WTC11 (cell line): ENCODE measurements at regions not wholly inside any gene's neighbourhood (a gene's known extent, or its start where the extent isn't known, plus 50 kb on each side); places are given as distances from the start of the nearest gene placed in this dataset.

Experiments used
- ATAC-seq: fragments of 200-7000 bp; cut with Tn5 transposase; 2 replicates; pipeline ENCODE4 v1.10.0; 2021; ENCODE audit warnings: mild to moderate bottlenecking, moderate library complexity
- CTCF ChIA-PET: fragments of 300-600 bp; sonication (Branson Sonifier 250); formaldehyde crosslinking; loops from one replicate; lab custom pipeline; 2021; ENCODE audit warnings: antibody characterized with exemption; lab: Charles Lee
- POLR2A ChIA-PET: fragments of 350-600 bp; sonication (Branson Sonifier 250); formaldehyde crosslinking; loops from one replicate; lab custom pipeline; 2021; ENCODE audit warnings: antibody characterized with exemption; lab: Charles Lee
- DNase-seq: peaks from one replicate; pipeline ENCODE4 v3.0.0; 2021; ENCODE audit warnings: low spot score
- H3K27ac Mint-ChIP-seq: 2 replicates; pipeline ENCODE4 v1.8.0; 2021; ENCODE audit warnings: mixed read lengths
- H3K27me3 Mint-ChIP-seq: 2 replicates; pipeline ENCODE4 v1.8.0; 2021; ENCODE audit warnings: low read depth, mild to moderate bottlenecking, moderate library complexity, mixed read lengths
- H3K36me3 Mint-ChIP-seq: 2 replicates; pipeline ENCODE4 v1.8.0; 2021; ENCODE audit warnings: mixed read lengths
- H3K4me1 Mint-ChIP-seq: 2 replicates; pipeline ENCODE4 v1.8.0; 2022; ENCODE audit warnings: mixed read lengths
- H3K4me3 Mint-ChIP-seq: 2 replicates; pipeline ENCODE4 v1.8.0; 2021; ENCODE audit warnings: mild to moderate bottlenecking, moderate library complexity, mixed read lengths
- H3K9me3 Mint-ChIP-seq: 2 replicates; pipeline ENCODE4 v1.8.0; 2021; ENCODE audit warnings: mixed read lengths
- CBFB ChIP-seq: sonication (generic); formaldehyde crosslinking; IDR thresholded peaks from 2 replicates; pipeline ENCODE4 v1.8.1; 2022; ENCODE audit warnings: mild to moderate bottlenecking, low read depth, missing genetic modification reagents
- GABPB1 ChIP-seq: sonication (generic); formaldehyde crosslinking; IDR thresholded peaks from 2 replicates; pipeline ENCODE4 v1.8.1; 2023; ENCODE audit warnings: mild to moderate bottlenecking, missing genetic modification reagents
- GTF2I ChIP-seq: fragments of 250-450 bp; sonication (Bioruptor Pico); conservative IDR thresholded peaks from 2 replicates; pipeline ENCODE4 v1.4.0; 2021; ENCODE audit warnings: mild to moderate bottlenecking
- JUN ChIP-seq: sonication (generic); formaldehyde crosslinking; IDR thresholded peaks from 2 replicates; pipeline ENCODE4 v1.8.0; 2023; ENCODE audit warnings: mild to moderate bottlenecking, missing genetic modification reagents
- SMAD3 ChIP-seq: sonication (generic); formaldehyde crosslinking; IDR thresholded peaks from 2 replicates; pipeline ENCODE4 v1.8.0; 2022; ENCODE audit warnings: missing genetic modification reagents, mild to moderate bottlenecking, borderline replicate concordance
- ZNF232 ChIP-seq: sonication (generic); formaldehyde crosslinking; IDR thresholded peaks from 2 replicates; pipeline ENCODE4 v1.8.0; 2022; ENCODE audit warnings: mild to moderate bottlenecking, missing genetic modification reagents
- ZNF671 ChIP-seq: fragments of 250-450 bp; sonication (Bioruptor Pico); IDR thresholded peaks from 2 replicates; pipeline ENCODE4 v1.8.0; 2021; ENCODE audit warnings: mild to moderate bottlenecking
- TF ChIP-seq, protein P1 (sequence below): sonication (generic); formaldehyde crosslinking; IDR thresholded peaks from 2 replicates; pipeline ENCODE4 v1.8.0; 2022; ENCODE audit warnings: missing genetic modification reagents
- TF ChIP-seq, protein P2 (sequence below): sonication (generic); formaldehyde crosslinking; IDR thresholded peaks from 2 replicates; pipeline ENCODE4 v1.8.0; 2022; ENCODE audit warnings: mild to moderate bottlenecking, missing genetic modification reagents
- TF ChIP-seq, protein P3 (sequence below): fragments of 250-450 bp; sonication (Bioruptor Pico); conservative IDR thresholded peaks from 2 replicates; pipeline ENCODE4 v1.9.0; 2021; ENCODE audit warnings: mild to moderate bottlenecking
- TF ChIP-seq, protein P4 (sequence below): sonication (generic); formaldehyde crosslinking; IDR thresholded peaks from 2 replicates; pipeline ENCODE4 v1.8.1; 2023; ENCODE audit warnings: mild to moderate bottlenecking, missing genetic modification reagents, moderate library complexity
- TF ChIP-seq, protein P5 (sequence below): sonication (generic); formaldehyde crosslinking; IDR thresholded peaks from 2 replicates; pipeline ENCODE4 v1.8.1; 2023; ENCODE audit warnings: mild to moderate bottlenecking, moderate library complexity, missing genetic modification reagents
- TF ChIP-seq, protein P6 (sequence below): sonication (generic); formaldehyde crosslinking; IDR thresholded peaks from 2 replicates; pipeline ENCODE4 v1.8.1; 2022; ENCODE audit warnings: missing genetic modification reagents, borderline replicate concordance

DNA sequence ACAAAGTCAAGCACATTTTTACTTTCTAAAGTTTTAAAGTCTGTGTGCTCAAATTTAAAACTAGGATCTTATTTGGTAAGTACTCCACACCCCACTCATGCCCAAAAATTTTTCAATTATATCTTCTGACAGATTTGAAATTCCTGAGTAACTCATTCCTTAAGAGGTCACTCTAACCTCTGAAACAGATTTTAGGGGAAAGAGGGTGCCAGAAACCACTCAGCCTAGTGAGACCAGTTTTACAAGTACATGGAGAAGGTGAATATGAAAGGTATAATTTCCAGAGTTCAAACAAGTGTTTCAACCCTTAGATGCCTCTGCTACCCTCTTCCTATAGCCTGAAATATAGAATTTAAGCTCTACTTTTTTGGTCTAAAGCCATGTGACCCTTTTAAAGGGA lies 79.2 kb downstream of the C7orf25 start (continued):
- TF ChIP-seq, protein P1, sequence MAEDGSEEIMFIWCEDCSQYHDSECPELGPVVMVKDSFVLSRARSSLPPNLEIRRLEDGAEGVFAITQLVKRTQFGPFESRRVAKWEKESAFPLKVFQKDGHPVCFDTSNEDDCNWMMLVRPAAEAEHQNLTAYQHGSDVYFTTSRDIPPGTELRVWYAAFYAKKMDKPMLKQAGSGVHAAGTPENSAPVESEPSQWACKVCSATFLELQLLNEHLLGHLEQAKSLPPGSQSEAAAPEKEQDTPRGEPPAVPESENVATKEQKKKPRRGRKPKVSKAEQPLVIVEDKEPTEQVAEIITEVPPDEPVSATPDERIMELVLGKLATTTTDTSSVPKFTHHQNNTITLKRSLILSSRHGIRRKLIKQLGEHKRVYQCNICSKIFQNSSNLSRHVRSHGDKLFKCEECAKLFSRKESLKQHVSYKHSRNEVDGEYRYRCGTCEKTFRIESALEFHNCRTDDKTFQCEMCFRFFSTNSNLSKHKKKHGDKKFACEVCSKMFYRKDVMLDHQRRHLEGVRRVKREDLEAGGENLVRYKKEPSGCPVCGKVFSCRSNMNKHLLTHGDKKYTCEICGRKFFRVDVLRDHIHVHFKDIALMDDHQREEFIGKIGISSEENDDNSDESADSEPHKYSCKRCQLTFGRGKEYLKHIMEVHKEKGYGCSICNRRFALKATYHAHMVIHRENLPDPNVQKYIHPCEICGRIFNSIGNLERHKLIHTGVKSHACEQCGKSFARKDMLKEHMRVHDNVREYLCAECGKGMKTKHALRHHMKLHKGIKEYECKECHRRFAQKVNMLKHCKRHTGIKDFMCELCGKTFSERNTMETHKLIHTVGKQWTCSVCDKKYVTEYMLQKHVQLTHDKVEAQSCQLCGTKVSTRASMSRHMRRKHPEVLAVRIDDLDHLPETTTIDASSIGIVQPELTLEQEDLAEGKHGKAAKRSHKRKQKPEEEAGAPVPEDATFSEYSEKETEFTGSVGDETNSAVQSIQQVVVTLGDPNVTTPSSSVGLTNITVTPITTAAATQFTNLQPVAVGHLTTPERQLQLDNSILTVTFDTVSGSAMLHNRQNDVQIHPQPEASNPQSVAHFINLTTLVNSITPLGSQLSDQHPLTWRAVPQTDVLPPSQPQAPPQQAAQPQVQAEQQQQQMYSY: no peak

DNA sequence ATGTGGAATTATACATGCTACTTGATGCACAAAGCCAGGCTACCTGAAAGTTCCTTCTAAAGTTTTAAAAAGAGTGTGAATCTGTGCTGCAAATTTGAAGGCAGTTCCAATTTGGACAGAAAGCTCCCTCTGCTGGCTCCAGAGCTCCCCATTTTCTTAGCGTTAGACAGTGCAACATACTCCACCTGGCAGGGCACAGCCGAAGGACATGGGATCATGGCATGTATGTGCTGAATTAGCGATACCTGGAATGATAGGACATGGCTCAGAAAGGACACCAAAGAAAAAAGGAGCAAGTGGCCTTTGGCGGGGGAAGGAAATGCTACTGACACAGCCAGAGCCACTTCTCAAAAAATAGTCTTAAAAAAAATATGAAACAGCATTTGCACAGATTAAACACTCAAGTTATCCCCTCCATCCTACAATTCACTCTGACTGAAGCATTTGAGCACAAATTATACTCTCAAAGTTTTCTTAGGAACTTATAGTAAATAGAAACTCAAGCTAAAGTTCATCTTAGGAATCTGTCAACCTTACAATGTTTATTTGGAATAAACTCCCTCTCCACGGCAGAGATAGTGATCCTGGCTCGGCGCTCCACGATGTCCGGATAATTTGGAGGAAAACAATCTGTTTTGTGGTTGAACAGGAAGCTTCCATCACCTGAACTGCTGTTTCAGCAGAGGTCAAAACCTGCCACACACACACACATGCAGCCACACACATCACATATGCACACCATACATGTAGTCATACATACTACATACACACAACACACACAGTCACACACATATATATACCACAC lies 80.0 kb downstream of the C7orf25 start:
- H3K9me3 Mint-ChIP-seq: peaks cover 3% of the 10 kb centered on the region
- 0 out of 2 replicates have a peak, but pooled peaks cover 3% of the 10 kb centered on the region for H3K36me3 Mint-ChIP-seq
- TF ChIP-seq, protein P2, sequence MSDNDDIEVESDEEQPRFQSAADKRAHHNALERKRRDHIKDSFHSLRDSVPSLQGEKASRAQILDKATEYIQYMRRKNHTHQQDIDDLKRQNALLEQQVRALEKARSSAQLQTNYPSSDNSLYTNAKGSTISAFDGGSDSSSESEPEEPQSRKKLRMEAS (CRISPR knock-in tag): no peak
- TF ChIP-seq, protein P3, sequence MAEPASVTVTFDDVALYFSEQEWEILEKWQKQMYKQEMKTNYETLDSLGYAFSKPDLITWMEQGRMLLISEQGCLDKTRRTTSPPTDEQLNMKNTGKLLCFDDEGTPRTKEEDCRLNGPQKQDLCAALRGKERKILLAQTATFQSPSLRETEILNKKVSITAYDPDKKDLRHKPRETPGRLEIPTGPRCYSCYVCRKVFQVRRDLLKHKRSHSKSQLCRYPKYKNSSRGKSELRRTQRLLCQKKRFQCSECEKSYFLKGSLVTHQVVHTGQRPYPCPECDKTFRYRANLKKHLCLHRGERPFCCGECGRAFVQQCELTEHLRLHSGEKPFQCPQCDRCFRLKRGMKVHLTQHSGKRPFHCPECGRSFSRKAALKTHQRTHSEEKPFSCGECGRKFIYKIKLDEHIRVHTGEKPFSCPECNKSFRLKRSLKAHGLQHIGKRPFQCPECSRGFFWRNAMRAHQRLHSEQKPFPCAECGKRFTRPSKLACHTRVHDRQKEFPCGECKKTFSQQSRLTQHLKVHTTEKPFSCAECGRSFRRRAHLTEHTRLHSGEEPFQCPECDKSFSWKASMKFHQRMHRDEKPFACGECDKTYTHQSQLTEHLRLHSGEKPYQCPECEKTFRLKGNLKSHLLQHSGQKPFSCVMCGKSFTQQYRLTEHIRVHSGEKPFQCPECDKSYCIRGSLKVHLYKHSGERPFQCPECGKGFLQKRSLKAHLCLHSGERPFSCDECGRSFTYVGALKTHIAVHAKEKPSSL (CRISPR knock-in tag): no peak
- TF ChIP-seq, protein P4, sequence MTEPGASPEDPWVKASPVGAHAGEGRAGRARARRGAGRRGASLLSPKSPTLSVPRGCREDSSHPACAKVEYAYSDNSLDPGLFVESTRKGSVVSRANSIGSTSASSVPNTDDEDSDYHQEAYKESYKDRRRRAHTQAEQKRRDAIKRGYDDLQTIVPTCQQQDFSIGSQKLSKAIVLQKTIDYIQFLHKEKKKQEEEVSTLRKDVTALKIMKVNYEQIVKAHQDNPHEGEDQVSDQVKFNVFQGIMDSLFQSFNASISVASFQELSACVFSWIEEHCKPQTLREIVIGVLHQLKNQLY (CRISPR knock-in tag): no peak
- TF ChIP-seq ZNF232 (CRISPR knock-in tag) (no peak), GABPB1 (CRISPR knock-in tag) (no peak), GTF2I (CRISPR knock-in tag) (no peak), JUN (CRISPR knock-in tag) (no peak)
- H3K27ac Mint-ChIP-seq: no peak overlapping the region
- ChIA-PET CTCF (interaction anchor here (0.5 to 2.8 kb wide), 8 partner anchors 11 to 891 kb away, joined by 3 to 17 read pairs (median 6); no protein-coding TSS in a partner anchor), POLR2A (no interaction called here)
- H3K4me3 Mint-ChIP-seq: no peak overlapping the region
- no peaks in the 10 kb centered on the region for H3K27me3 Mint-ChIP-seq
- peak; percentile 90 for ATAC-seq
- peaks cover 38% of the 10 kb centered on the region for H3K4me1 Mint-ChIP-seq
- DNase-seq: peak; percentile 40

DNA sequence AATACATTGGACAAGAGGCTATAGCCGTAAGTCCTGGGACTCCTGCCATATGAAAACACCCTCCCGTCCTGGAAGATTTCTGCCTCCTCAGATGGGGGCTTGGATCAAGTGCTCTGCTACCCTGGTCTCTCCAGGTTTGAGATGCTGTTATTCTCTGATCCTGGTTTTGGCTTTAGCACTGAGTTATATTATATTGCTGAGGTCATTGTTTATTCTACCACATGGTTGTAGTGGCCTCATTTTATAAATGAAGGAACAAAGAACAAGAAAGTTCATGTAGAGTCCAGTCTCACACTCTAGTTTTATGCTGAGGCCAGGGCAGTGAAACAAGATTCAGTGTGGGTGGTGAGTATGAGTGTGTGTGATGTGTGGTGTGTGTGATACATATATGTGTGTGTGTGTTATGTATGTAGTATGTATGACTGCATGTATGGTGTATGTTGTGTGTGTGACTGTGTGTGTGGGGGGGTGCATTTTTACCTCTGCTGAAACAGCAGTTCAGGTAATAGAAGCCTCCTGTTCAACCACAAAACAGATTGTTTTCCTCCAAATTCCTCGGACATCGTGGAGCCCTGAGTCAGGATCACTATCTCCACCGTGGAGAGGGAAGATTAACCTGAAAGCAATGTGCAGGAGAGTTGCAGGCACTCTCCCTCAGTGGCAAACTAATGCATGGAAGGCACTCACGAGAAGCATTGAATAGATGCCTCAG lies 80.7 kb downstream of the C7orf25 start:
- TF ChIP-seq CBFB (CRISPR knock-in tag) (no peak), ZNF671 (CRISPR knock-in tag) (no peak), SMAD3 (CRISPR knock-in tag) (no peak)
- TF ChIP-seq, protein P1: no peak
- TF ChIP-seq, protein P5, sequence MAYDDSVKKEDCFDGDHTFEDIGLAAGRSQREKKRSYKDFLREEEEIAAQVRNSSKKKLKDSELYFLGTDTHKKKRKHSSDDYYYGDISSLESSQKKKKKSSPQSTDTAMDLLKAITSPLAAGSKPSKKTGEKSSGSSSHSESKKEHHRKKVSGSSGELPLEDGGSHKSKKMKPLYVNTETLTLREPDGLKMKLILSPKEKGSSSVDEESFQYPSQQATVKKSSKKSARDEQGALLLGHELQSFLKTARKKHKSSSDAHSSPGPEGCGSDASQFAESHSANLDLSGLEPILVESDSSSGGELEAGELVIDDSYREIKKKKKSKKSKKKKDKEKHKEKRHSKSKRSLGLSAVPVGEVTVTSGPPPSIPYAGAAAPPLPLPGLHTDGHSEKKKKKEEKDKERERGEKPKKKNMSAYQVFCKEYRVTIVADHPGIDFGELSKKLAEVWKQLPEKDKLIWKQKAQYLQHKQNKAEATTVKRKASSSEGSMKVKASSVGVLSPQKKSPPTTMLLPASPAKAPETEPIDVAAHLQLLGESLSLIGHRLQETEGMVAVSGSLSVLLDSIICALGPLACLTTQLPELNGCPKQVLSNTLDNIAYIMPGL (CRISPR knock-in tag): no peak
- TF ChIP-seq, protein P6, sequence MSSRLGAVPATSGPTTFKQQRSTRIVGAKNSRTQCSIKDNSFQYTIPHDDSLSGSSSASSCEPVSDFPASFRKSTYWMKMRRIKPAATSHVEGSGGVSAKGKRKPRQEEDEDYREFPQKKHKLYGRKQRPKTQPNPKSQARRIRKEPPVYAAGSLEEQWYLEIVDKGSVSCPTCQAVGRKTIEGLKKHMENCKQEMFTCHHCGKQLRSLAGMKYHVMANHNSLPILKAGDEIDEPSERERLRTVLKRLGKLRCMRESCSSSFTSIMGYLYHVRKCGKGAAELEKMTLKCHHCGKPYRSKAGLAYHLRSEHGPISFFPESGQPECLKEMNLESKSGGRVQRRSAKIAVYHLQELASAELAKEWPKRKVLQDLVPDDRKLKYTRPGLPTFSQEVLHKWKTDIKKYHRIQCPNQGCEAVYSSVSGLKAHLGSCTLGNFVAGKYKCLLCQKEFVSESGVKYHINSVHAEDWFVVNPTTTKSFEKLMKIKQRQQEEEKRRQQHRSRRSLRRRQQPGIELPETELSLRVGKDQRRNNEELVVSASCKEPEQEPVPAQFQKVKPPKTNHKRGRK (CRISPR knock-in tag): no peak
- peaks cover 38% of the 10 kb centered on the region for H3K4me1 Mint-ChIP-seq
- ChIA-PET POLR2A (no interaction called here), CTCF (interaction anchor here (0.5 to 2.8 kb wide), 9 partner anchors 12 to 890 kb away, joined by 3 to 17 read pairs (median 6); no protein-coding TSS in a partner anchor)
- ATAC-seq (no peak), DNase-seq (no peak)
- H3K27me3 Mint-ChIP-seq: no peaks in the 10 kb centered on the region
- no peak overlapping the region for H3K27ac Mint-ChIP-seq
- no peak overlapping the region for H3K4me3 Mint-ChIP-seq
- no peaks in the 10 kb centered on the region for H3K9me3 Mint-ChIP-seq
- no peaks in the 10 kb centered on the region for H3K36me3 Mint-ChIP-seq
